Myocyte (in vitro differentiated cells): ENCODE measurements at regions not wholly inside any gene's neighbourhood (a gene's known extent, or its start where the extent isn't known, plus 50 kb on each side); places are given as distances from the start of the nearest gene placed in this dataset.
A peak's percentile ranks its signal among the peaks of the same experiment; 100 is the strongest.
"Not testable (repeated sequence)": the region's sequence is repeated elsewhere in the genome, so short reads cannot be mapped to it uniquely, and the experiment has no call there.

Experiments
- DNase-seq: peaks from one replicate; pipeline ENCODE4 v3.0.0-alpha.2; 2012; ENCODE audit warnings: low read depth

- no peak for DNase-seq
These were observed 110.8 kb upstream of the TRIB2 start for GRCh38 chr2:12605936-12606335.

DNA sequence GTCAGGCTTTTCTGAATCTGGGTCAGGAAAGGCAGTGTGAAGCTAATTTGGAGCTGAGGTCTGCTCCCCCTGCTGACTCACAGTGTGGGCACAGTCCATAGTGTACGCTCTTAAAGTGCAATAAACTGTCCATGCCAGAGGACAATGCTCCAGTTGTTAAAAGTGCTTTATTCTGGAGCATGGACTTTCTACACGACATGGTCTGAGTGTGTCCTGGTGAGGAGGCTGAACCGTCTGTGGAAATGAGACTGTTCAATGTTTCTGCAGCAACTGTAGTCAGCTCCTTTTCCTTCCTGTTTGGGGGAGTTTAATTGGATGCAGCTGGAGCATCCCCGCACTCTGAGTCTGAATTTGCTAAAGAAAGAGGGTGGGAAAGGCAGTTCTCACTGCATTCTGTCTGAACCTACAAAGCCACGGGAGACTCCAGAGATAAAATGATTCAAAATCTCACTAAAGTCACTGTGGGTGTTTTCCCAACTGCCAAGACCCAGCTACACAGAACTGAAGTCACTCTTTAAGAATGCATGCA is 110.2 kb upstream of the TRIB2 start:
- DNase-seq, result peak; percentile 38

- DNase-seq, result no peak
These were observed 108.8 kb upstream of the TRIB2 start for GRCh38 chr2:12607971-12608370.

GRCh38 chr2:12610314-12610713 is 106.4 kb upstream of the TRIB2 start:
- no peak for DNase-seq

DNA sequence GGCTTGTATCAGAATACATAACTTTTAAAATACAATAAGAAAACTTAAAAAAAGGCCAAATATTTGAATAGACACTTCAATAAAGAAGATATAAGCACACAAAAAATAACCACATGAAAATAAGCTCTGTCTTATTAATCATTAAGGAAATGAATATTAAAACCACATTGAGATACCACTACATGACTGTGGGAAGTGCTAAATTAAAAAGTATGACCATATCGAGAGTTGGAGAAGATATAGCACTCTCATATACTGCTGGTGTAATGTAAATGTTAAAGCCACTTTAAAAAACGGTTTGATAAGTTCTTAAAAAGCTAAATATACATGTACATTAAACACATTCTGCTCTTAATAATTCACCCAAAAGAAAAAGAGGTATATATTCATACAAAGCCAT is 104.6 kb upstream of the TRIB2 start:
- DNase-seq, result no peak

DNA sequence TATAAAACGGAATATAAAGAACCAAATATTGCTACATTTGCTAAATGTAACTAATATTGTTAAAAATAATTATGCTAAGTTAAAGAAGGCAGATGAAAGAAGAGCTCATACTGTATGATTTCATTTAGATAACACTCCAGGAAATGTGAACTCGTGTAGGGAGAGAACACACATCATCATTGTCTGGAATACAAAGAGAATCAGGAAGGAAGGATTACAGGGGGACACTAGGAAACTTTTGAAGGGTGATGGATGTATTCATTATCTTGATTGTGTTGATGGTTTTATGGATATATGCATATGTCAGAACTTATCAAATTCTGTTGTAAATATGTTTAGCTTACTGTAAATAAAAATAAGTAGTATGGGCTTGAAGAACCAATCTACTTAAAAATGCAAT is 104.1 kb upstream of the TRIB2 start:
- DNase-seq, result no peak

GRCh38 chr2:12613137-12613835 is 103.5 kb upstream of the TRIB2 start:
- no peak for DNase-seq

DNA sequence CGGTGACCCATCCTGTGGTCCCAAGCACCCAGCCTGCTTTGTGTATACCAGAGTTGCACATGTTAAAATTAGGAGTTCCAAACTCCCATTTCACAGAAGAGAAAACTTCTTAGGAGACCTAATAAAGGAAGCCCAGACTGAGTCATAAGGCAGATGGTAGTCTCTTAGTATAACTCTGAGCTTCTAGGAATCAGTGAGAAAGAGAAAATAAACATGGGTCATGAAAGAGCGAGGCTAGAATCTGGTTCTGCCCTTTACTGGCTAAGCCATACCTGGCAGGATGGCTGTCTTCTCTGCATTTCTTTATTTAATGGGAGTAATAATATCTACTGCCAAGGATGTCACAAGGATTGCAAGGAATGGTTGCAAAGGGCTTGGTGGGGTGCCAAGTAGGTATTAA is 101.2 kb upstream of the TRIB2 start:
- no peak for DNase-seq

DNA sequence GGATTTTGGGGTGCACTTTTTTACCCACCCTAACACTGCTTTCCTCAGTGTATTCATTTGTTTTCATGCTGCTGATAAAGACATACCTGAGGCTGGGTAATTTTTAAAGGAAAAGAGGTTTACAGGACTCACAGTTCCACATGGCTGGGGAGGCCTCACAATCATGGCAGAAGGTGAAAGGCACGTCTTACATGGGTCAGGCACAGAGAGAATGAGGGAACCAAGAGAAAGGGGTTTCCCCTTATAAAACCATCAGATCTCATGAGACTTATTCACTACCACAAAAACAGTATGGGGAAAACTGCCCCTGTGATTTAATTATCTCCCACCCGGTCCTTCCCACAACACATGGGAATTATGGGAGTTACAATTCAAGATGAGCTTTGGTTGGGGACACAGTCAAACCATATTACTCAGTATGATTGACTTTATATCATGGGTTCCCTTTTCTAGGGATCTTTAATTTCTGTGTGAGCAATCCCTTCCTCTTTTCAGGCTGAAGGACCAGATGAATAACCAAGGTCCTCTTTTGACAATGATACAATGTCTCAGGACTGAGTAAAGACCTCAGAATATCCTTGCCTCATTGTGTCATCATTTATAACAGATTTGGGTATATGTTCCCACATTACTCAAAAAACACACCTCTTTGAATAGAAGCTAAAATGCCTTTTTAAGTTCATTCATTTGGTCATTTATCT is 100.1 kb upstream of the TRIB2 start:
- DNase-seq, result no peak

- no peak for DNase-seq
These were observed 99.4 kb upstream of the TRIB2 start for GRCh38 chr2:12617366-12617765.

- DNase-seq, result no peak
These were observed 98.9 kb upstream of the TRIB2 start for GRCh38 chr2:12617853-12618252.

DNA sequence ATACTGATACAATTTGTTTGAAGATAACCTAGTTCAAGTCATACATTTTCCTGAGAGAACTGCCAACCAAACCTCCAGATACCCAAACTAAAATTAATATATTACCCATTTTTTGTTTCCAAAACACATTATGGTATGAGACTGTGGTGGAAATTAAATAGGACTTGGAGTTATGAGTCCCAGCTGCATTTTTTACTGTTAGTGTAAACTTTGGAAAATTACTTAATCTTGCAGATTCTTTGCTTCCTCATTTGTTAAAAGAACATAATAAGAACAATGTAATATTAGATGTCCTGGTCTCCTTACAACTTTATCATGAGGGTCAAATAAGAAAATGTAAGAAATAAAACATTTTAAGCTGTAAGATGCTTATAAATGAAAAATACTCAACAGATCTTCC is 98.2 kb upstream of the TRIB2 start:
- no peak for DNase-seq

- peak; percentile 98 for DNase-seq
These were observed 96.8 kb upstream of the TRIB2 start for GRCh38 chr2:12619975-12620374.

DNA sequence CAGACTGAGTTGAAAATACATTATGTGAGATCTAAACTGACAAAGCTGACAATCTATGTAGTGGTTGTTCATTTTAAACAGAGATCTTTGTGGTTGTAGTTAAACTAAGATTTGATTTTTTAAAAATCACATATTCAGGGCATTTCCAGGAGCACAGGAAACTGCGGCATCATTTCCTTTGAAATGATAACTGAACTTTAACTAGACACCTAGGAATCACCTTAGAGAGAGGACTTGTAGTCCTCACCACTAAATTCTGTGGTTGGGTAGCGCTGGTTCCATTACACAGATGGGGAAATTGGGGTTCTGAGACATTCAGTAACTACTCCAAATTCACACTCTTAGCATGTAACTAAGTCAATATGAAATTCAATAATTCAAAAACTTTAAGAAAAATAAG is 96.0 kb upstream of the TRIB2 start:
- DNase-seq, result no peak

GRCh38 chr2:12623051-12623450 is 93.7 kb upstream of the TRIB2 start:
- DNase-seq, result no peak

DNA sequence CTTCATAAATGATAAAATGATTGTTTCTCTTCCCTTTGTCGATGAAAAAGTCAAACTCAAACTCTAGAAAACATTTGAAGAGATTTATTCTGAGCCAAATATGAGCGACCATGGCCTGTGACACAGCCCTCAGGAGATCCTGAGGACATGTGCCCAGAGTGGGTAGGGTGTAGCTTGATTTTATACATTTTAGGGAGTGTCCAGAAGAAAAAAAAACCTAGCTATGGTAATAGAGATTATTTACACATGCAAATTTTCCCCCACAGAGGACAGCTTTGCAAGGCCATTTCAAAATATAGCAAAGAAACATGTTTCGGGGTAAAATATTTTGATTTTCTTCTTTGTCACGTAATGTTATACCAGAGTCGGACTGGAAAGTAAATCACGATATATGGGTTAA is 92.4 kb upstream of the TRIB2 start:
- DNase-seq, result no peak

GRCh38 chr2:12624905-12625598 is 91.7 kb upstream of the TRIB2 start:
- DNase-seq, result no peak

DNA sequence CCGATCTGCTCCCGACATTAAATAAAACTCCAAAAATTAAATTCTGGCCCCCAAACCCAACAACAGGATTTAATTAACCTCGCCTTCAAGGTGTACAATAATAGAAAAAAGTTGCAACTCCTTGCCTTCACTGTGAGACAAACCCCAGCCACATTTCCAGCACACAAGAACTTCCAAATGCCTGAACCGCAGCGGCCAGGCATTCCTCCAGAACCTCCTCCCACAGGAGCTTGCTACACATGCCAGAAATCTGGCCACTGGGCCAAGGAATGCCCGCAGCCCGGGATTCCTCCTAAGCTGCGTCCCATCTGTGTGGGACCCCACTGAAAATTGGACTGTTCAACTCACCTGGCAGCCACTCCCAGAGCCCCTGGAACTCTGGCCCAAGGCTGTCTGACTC is 88.2 kb upstream of the TRIB2 start:
- not testable (repeated sequence) for DNase-seq

GRCh38 chr2:12636837-12637581 is 79.7 kb upstream of the TRIB2 start:
- no peak for DNase-seq

DNA sequence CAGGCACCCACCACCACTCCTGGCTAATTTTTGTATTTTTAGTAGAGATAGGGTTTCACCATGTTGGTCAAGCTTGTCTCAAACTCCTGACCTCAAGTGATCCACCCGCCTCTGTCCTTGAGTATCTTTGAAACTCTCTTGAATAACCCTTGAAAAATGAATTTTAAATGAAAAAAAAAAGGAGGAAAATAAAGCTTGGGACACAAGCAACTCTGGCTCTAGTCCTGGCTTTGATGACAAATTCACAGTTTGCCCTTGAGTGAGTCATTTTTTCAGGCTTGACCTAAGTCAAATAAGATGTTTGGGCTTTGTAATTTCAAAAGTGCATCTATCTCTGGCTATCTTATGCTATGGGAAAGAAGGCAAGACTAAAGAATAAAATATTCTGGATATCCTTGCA is 79.0 kb upstream of the TRIB2 start:
- no peak for DNase-seq

GRCh38 chr2:12641441-12641840 is 75.3 kb upstream of the TRIB2 start:
- no peak for DNase-seq

- no peak for DNase-seq
These were observed 74.4 kb upstream of the TRIB2 start for GRCh38 chr2:12642332-12642731.
